H1 (cell line): ENCODE measurements at regions not wholly inside any gene's neighbourhood (a gene's known extent, or its start where the extent isn't known, plus 50 kb on each side); places are given as distances from the start of the nearest gene placed in this dataset.

Source experiments
- CTCF ChIA-PET: fragments of 300-600 bp; sonication (Branson Sonifier 250); formaldehyde crosslinking; loops from one replicate; lab custom pipeline; 2021; ENCODE audit not compliant: partially characterized antibody; lab: Charles Lee
- POLR2A ChIA-PET: fragments of 300-600 bp; sonication (Branson Sonifier 250); formaldehyde crosslinking; loops from one replicate; lab custom pipeline; 2021; ENCODE audit warnings: inconsistent platforms; ENCODE audit not compliant: partially characterized antibody; lab: Charles Lee
- DNase-seq, 2 experiments: peaks; one replicate each; pipeline versions ENCODE4 v3.0.0 to v3.0.0-alpha.2; 2010 to 2022; ENCODE audit warnings: low spot score in 2 of 2, low read depth in 1 of 2, mixed read lengths in 1 of 2
- FAIRE-seq: peaks from 2 replicates; lab custom pipeline; 2011; peaks lifted over from hg19 to GRCh38; lab: Jason Lieb, UNC
- H2AFZ ChIP-seq: 2 replicates; pipeline ENCODE4 v1.8.1; 2012; ENCODE audit warnings: low read length, inconsistent platforms
- H2AK5ac ChIP-seq: 2 replicates; pipeline ENCODE4 v1.6.1; 2013; ENCODE audit warnings: low read depth, low read length
- H2BK120ac ChIP-seq: replicated peaks from 2 replicates; pipeline ENCODE3; 2013; ENCODE audit warnings: low read depth, low read length, inconsistent platforms
- H2BK12ac ChIP-seq: 2 replicates; pipeline ENCODE4 v1.6.1; 2013; ENCODE audit warnings: low read depth, low read length
- H2BK15ac ChIP-seq: 2 replicates; pipeline ENCODE4 v1.6.1; 2013; ENCODE audit warnings: low read length
- H2BK20ac ChIP-seq: 2 replicates; pipeline ENCODE4 v1.6.1; 2013; ENCODE audit warnings: low read length
- H2BK5ac ChIP-seq: 2 replicates; pipeline ENCODE4 v1.6.1; 2013; ENCODE audit warnings: low read depth, low read length
- H3K14ac ChIP-seq: 2 replicates; pipeline ENCODE4 v1.6.1; 2013; ENCODE audit warnings: inconsistent platforms; ENCODE audit not compliant: insufficient read length
- H3K18ac ChIP-seq: 2 replicates; pipeline ENCODE4 v1.6.1; 2013; ENCODE audit warnings: low read length; ENCODE audit errors: extremely low read depth
- H3K23ac ChIP-seq: 2 replicates; pipeline ENCODE4 v1.6.1; 2013; ENCODE audit warnings: inconsistent platforms; ENCODE audit not compliant: insufficient read length
- H3K23me2 ChIP-seq: 2 replicates; pipeline ENCODE4 v1.6.1; 2013; ENCODE audit warnings: low read depth, low read length
- H3K27ac ChIP-seq: 2 replicates; pipeline ENCODE4 v1.6.1; 2011; ENCODE audit warnings: low read depth, low read length, inconsistent platforms
- H3K27me3 ChIP-seq, 4 experiments: replicated peaks in 1 of 4; 1 replicate in 1 of 4; 2 replicates in 3 of 4; pipeline versions ENCODE4 v1.6.1 to v1.8.1; 2011 to 2013; ENCODE audit warnings: low read length in 3 of 4, mild to moderate bottlenecking in 3 of 4, inconsistent platforms in 2 of 4, mixed read lengths in 2 of 4, moderate library complexity in 1 of 4; ENCODE audit not compliant: control insufficient read depth in 3 of 4, insufficient read depth in 3 of 4; ENCODE audit errors: extremely low read depth in 1 of 4
- H3K36me3 ChIP-seq, 4 experiments: 2 replicates each; pipeline versions ENCODE4 v1.6.1 to v1.8.1; 2011 to 2013; ENCODE audit warnings: mild to moderate bottlenecking in 4 of 4, low read length in 3 of 4, moderate library complexity in 2 of 4, control low read depth in 1 of 4, inconsistent platforms in 1 of 4; ENCODE audit not compliant: insufficient read depth in 4 of 4, control insufficient read depth in 2 of 4
- H3K4ac ChIP-seq: replicated peaks from 2 replicates; pipeline ENCODE3; 2013; ENCODE audit warnings: low read length, low read depth, mixed read lengths, inconsistent platforms; ENCODE audit not compliant: insufficient read length
- H3K4me1 ChIP-seq, 4 experiments: replicated peaks in 1 of 4; 1 replicate in 1 of 4; 2 replicates in 3 of 4; pipeline versions ENCODE4 v1.6.1 to v1.8.1; 2011 to 2013; ENCODE audit warnings: low read length in 3 of 4, inconsistent platforms in 2 of 4, mixed read lengths in 1 of 4; ENCODE audit not compliant: insufficient read depth in 4 of 4, control insufficient read depth in 3 of 4
- H3K4me2 ChIP-seq, 2 experiments: 2 replicates each; pipeline versions ENCODE4 v1.6.1 to v1.8.1; 2011 to 2013; ENCODE audit warnings: low read depth in 2 of 2, low read length in 2 of 2, control low read depth in 1 of 2, inconsistent platforms in 1 of 2, mild to moderate bottlenecking in 1 of 2; ENCODE audit not compliant: insufficient read depth in 1 of 2
- H3K4me3 ChIP-seq, 4 experiments: fragments of 200-600, 300-600 bp in 1 of 4; sonication (generic), shearing (Covaris generic), sonication (Bioruptor Twin) in 1 of 4; 2 replicates each; pipeline versions ENCODE4 v1.5.1 to v1.8.1; 2011 to 2016; ENCODE audit warnings: low read length in 4 of 4, low read depth in 3 of 4, control low read depth in 2 of 4, inconsistent platforms in 2 of 4, mild to moderate bottlenecking in 2 of 4, mixed read lengths in 1 of 4, moderate library complexity in 1 of 4; ENCODE audit not compliant: insufficient read depth in 2 of 4; ENCODE audit errors: extremely low read depth in 1 of 4
- H3K56ac ChIP-seq: replicated peaks from 2 replicates; pipeline ENCODE3; 2013; ENCODE audit warnings: low read depth, mild to moderate bottlenecking, mixed read lengths, low read length, inconsistent platforms; ENCODE audit not compliant: insufficient read length
- H3K79me1 ChIP-seq: 2 replicates; pipeline ENCODE4 v1.6.1; 2013; ENCODE audit warnings: low read depth, low read length, control low read depth
- H3K79me2 ChIP-seq, 2 experiments: 2 replicates each; pipeline versions ENCODE4 v1.6.1 to v1.8.1; 2012 to 2013; ENCODE audit warnings: low read length in 2 of 2, mild to moderate bottlenecking in 2 of 2, inconsistent platforms in 1 of 2; ENCODE audit not compliant: insufficient read depth in 2 of 2, control insufficient read depth in 1 of 2
- H3K9ac ChIP-seq, 4 experiments: replicated peaks in 1 of 4; 1 replicate in 1 of 4; 2 replicates in 3 of 4; pipeline versions ENCODE4 v1.6.1 to v1.8.1; 2011 to 2013; ENCODE audit warnings: low read depth in 3 of 4, low read length in 3 of 4, control low read depth in 2 of 4, mild to moderate bottlenecking in 2 of 4, moderate library complexity in 2 of 4, inconsistent platforms in 1 of 4; ENCODE audit errors: extremely low read depth in 1 of 4
- H3K9me3 ChIP-seq, 2 experiments: 2 replicates each; pipeline versions ENCODE4 v1.6.1 to v1.8.1; 2012 to 2013; ENCODE audit warnings: mild to moderate bottlenecking in 2 of 2, moderate library complexity in 2 of 2, control low read depth in 1 of 2, inconsistent platforms in 1 of 2, low read depth in 1 of 2, low read length in 1 of 2, mixed read lengths in 1 of 2; ENCODE audit not compliant: insufficient read depth in 2 of 2
- H4K20me1 ChIP-seq, 2 experiments: replicated peaks in 1 of 2; 2 replicates each; pipeline versions ENCODE3 to v1.8.1; 2011 to 2013; ENCODE audit warnings: inconsistent platforms in 2 of 2, low read length in 2 of 2, mild to moderate bottlenecking in 1 of 2; ENCODE audit not compliant: insufficient read depth in 2 of 2, control insufficient read depth in 1 of 2
- H4K5ac ChIP-seq: 2 replicates; pipeline ENCODE4 v1.6.1; 2013; ENCODE audit warnings: low read length, low read depth, mixed read lengths, inconsistent platforms; ENCODE audit not compliant: insufficient read length
- H4K8ac ChIP-seq: 2 replicates; pipeline ENCODE4 v1.8.0; 2013; ENCODE audit warnings: mild to moderate bottlenecking, moderate library complexity, low read length, inconsistent platforms; ENCODE audit not compliant: insufficient read depth; ENCODE audit errors: extremely low read depth
- H4K91ac ChIP-seq: replicated peaks from 2 replicates; pipeline ENCODE3; 2013; ENCODE audit warnings: low read length, mixed read lengths, inconsistent platforms; ENCODE audit not compliant: insufficient read length
- ASH2L ChIP-seq: fragments of 200-600, 300-600 bp; sonication (generic); IDR thresholded peaks from one replicate; pipeline ENCODE4 v1.7.1; 2017; ENCODE audit warnings: low read length
- BRCA1 ChIP-seq: IDR thresholded peaks from 2 replicates; pipeline ENCODE4 v1.6.1; 2012; ENCODE audit warnings: low read depth, low read length, improper control_type of control experiment
- CBX8 ChIP-seq: fragments of 300-800, 300-1000 bp; sonication (generic); IDR thresholded peaks from 2 replicates; pipeline ENCODE4 v1.7.1; 2016; ENCODE audit warnings: low read depth, low read length, borderline replicate concordance
- CEBPB ChIP-seq: IDR thresholded peaks from 2 replicates; pipeline ENCODE4 v1.6.1; 2012; ENCODE audit warnings: low read depth, low read length
- CHD1 ChIP-seq: IDR thresholded peaks from 2 replicates; pipeline ENCODE4 v1.6.1; 2012; ENCODE audit warnings: low read depth, low read length, improper control_type of control experiment
- EGR1 ChIP-seq: IDR thresholded peaks from 2 replicates; pipeline ENCODE4 v1.6.1; 2011; ENCODE audit warnings: low read depth, low read length, borderline replicate concordance
- GABPA ChIP-seq: IDR thresholded peaks from 2 replicates; pipeline ENCODE4 v1.6.1; 2011; ENCODE audit warnings: mild to moderate bottlenecking, low read length, moderate library complexity, borderline replicate concordance; ENCODE audit not compliant: insufficient read depth
- JUND ChIP-seq: IDR thresholded peaks from 2 replicates; pipeline ENCODE4 v1.6.1; 2011; ENCODE audit warnings: mild to moderate bottlenecking, improper control_type of control experiment, low read length
- KDM1A ChIP-seq: fragments of 200-600, 300-600 bp; sonication (generic); IDR thresholded peaks from 2 replicates; pipeline ENCODE4 v1.7.1; 2016; ENCODE audit warnings: mild to moderate bottlenecking, low read length, borderline replicate concordance
- NANOG ChIP-seq: IDR thresholded peaks from 2 replicates; pipeline ENCODE4 v1.6.1; 2011; ENCODE audit warnings: low read length, low read depth, mild to moderate bottlenecking, inconsistent platforms; ENCODE audit not compliant: insufficient read depth, poor library complexity, severe bottlenecking
- RXRA ChIP-seq: IDR thresholded peaks from 2 replicates; pipeline ENCODE4 v1.6.1; 2011; ENCODE audit warnings: low read depth, mild to moderate bottlenecking, low read length, moderate library complexity; ENCODE audit not compliant: insufficient read depth
- SP1 ChIP-seq: IDR thresholded peaks from 2 replicates; pipeline ENCODE4 v1.6.1; 2011; ENCODE audit warnings: low read depth, low read length
- SP2 ChIP-seq: IDR thresholded peaks from 2 replicates; pipeline ENCODE4 v1.6.1; 2012; ENCODE audit warnings: mild to moderate bottlenecking, low read length, inconsistent platforms
- SP4 ChIP-seq: IDR thresholded peaks from 2 replicates; pipeline ENCODE4 v1.6.1; 2012; ENCODE audit warnings: low read length, inconsistent platforms
- ZNF274 ChIP-seq: IDR thresholded peaks from 2 replicates; pipeline ENCODE4 v1.7.0; 2012; ENCODE audit warnings: low read length, borderline replicate concordance; ENCODE audit errors: extremely low read depth
- WGBS, 2 experiments: shearing (Covaris generic) in 1 of 2; methylation state at CpG; one replicate each; pipeline versions ENCODE4 v1.1.6 to v1.1.7; 2013 to 2015; ENCODE audit warnings: low lambda C conversion rate in 2 of 2, mixed read lengths in 2 of 2, inconsistent platforms in 1 of 2, low coverage in 1 of 2, missing lambda C conversion rate in 1 of 2; ENCODE audit not compliant: insufficient replicate concordance in 2 of 2, insufficient coverage in 1 of 2, insufficient read length in 1 of 2; ENCODE audit errors: extremely low coverage in 1 of 2, missing lambda C conversion rate in 1 of 2; 5-methylcytosine and 5-hydroxymethylcytosine counted together
- TF ChIP-seq, protein P1 (sequence below): IDR thresholded peaks from 2 replicates; pipeline ENCODE4 v1.6.1; 2011; ENCODE audit warnings: low read depth, mild to moderate bottlenecking, low read length; ENCODE audit not compliant: insufficient read depth

- no peak overlapping the region for H3K4me3 ChIP-seq
- no peak overlapping the region for H4K8ac ChIP-seq
- no peaks in the 10 kb centered on the region for H3K79me2 ChIP-seq
- FAIRE-seq (no peak), DNase-seq (no peak)
- H2BK12ac ChIP-seq: no peak overlapping the region
- H2AK5ac ChIP-seq: no peak overlapping the region
- no peak overlapping the region for H3K14ac ChIP-seq
- no peak overlapping the region for H2AFZ ChIP-seq
- no peak overlapping the region for H3K18ac ChIP-seq
- H3K27me3 ChIP-seq: peaks cover 0 to 1% (median 0%) of the 10 kb centered on the region in 4 experiments; a peak in 1 of 7 replicates
- no peak overlapping the region for H4K91ac ChIP-seq
- no peaks in the 10 kb centered on the region for H4K20me1 ChIP-seq
- no peak overlapping the region for H4K5ac ChIP-seq
- no peak overlapping the region for H2BK15ac ChIP-seq
- no peak overlapping the region for H3K23ac ChIP-seq
- H3K4me1 ChIP-seq: peaks cover 0 to 3% (median 0%) of the 10 kb centered on the region in 4 experiments; a peak in 1 of 7 replicates
- 0 out of 4 replicates have a peak overlapping the region, but pooled peaks of 1 of the 2 experiments have one; percentile 22 for H3K4me2 ChIP-seq
- ChIA-PET CTCF (interaction anchor here (1.2 kb wide), 1 partner anchor 48 kb away, joined by 4 read pairs; no protein-coding TSS in a partner anchor), POLR2A (no interaction called here)
- no peak overlapping the region for H3K56ac ChIP-seq
- H3K23me2 ChIP-seq: no peaks in the 10 kb centered on the region
- WGBS, 2 experiments: 6% methylated on average over 2 of the region's 2 CpGs; no CpG with 5 or more reads in 1 of the 2 experiments
- H2BK120ac ChIP-seq: no peak overlapping the region
- no peaks in the 10 kb centered on the region for H3K79me1 ChIP-seq
- H3K9me3 ChIP-seq: no peaks in the 10 kb centered on the region
- no peak overlapping the region for H3K27ac ChIP-seq
- no peak overlapping the region for H3K9ac ChIP-seq
- no peak overlapping the region for H3K4ac ChIP-seq
- no peak overlapping the region for H2BK20ac ChIP-seq
- H3K36me3 ChIP-seq: no peaks in the 10 kb centered on the region
- H2BK5ac ChIP-seq: no peak overlapping the region
- TF ChIP-seq GABPA (no peak), JUND (no peak), SP2 (no peak), ZNF274 (no peak), BRCA1 (no peak), CEBPB (no peak), KDM1A (no peak), SP1 (no peak), CHD1 (no peak), NANOG (no peak), CBX8 (no peak), EGR1 (no peak), SP4 (no peak), ASH2L (no peak), RXRA (no peak)
- TF ChIP-seq, protein P1, sequence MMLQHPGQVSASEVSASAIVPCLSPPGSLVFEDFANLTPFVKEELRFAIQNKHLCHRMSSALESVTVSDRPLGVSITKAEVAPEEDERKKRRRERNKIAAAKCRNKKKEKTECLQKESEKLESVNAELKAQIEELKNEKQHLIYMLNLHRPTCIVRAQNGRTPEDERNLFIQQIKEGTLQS: no peak
Measured at GRCh38 chr16:59201160-59201559, 467.0 kb upstream of the GOT2 start.
